GM12891 (cell line): ENCODE measurements at regions not wholly inside any gene's neighbourhood (a gene's known extent, or its start where the extent isn't known, plus 50 kb on each side); places are given as distances from the start of the nearest gene placed in this dataset.
A peak's percentile ranks its signal among the peaks of the same experiment; 100 is the strongest.
"Not testable (repeated sequence)": the region's sequence is repeated elsewhere in the genome, so short reads cannot be mapped to it uniquely, and the experiment has no call there.

ENCODE experiments used
- DNase-seq: peaks from one replicate; pipeline ENCODE4 v3.0.0; 2011; ENCODE audit warnings: low spot score; ENCODE audit not compliant: insufficient read length
- FAIRE-seq: peaks from 2 replicates; lab custom pipeline; 2011; peaks lifted over from hg19 to GRCh38; lab: Jason Lieb, UNC
- PAX5 ChIP-seq: IDR thresholded peaks from 2 replicates; pipeline ENCODE4 v1.6.1; 2011; ENCODE audit warnings: low read length, moderate library complexity, mild to moderate bottlenecking; ENCODE audit not compliant: insufficient read depth, severe bottlenecking
- POLR2A ChIP-seq: IDR thresholded peaks from 2 replicates; pipeline ENCODE4 v1.6.1; 2011; ENCODE audit warnings: low read depth, low read length, control low read depth
- POLR2AphosphoS5 ChIP-seq: IDR thresholded peaks from 2 replicates; pipeline ENCODE4 v1.6.1; 2011; ENCODE audit warnings: low read depth, low read length, control low read depth
- POU2F2 ChIP-seq: IDR thresholded peaks from 2 replicates; pipeline ENCODE4 v1.6.1; 2011; ENCODE audit warnings: low read depth, mild to moderate bottlenecking, control low read depth, low read length, moderate library complexity
- SPI1 ChIP-seq: IDR thresholded peaks from 2 replicates; pipeline ENCODE4 v1.6.1; 2011; ENCODE audit warnings: low read depth, low read length, control low read depth
- TAF1 ChIP-seq: IDR thresholded peaks from 2 replicates; pipeline ENCODE4 v1.6.1; 2011; ENCODE audit warnings: low read depth, low read length, control low read depth

DNA sequence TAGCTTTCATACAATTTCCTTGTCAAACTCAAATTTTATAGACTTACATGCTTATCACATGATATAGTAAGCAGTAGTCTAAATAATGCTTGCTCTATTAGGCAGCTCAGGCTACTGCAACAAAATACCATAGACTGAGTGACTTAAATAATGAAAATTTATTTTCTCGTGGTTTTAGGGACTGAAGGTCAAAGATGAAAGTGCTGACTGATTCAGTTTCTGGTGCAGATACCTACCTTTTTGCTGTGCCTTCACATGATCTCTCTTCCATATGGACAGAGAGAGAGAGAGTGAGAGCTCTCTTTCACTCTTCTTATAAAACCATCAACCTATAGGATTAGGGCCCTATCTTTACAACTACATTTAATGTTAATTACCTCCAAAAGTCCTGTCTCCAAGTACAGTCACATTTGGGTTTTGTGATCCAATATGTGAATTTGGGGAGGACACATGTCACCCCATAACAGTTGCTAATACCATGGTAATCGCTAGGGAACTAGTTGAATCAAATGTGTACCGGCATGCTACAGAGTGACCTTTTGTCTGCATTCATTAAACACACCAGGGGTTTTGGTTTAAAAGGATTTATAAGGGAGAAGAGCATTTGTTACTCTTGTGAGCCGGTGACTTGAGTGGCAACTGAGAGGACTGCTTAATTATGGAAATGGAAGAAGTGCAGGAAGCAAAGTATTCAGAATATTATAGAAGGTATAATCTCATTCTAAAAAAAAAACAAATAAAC is 723.4 kb upstream of the LRRTM4 start:
- TF ChIP-seq POU2F2 (no peak), POLR2AphosphoS5 (no peak), SPI1 (no peak), PAX5 (no peak), TAF1 (no peak), POLR2A (no peak)
- FAIRE-seq (no peak), DNase-seq (no peak)

DNA sequence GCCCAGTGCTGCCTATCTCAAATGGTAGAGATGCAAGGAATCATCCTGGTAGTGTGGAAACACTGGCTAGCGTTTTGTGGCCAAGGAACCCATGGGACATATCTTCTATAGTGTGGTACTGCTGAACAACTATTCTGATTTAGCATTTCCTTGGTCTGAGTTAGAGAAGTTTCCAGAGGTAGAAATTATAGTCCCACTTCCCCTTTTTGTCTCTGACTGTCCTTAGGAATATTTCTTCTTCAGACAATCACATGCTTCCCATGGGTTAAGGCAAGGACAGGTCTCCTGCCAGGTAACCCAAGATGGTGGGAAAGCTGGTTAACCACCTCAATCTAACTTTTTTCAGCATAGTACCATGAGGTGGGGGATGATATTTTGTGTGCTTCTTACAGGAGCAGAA is 729.5 kb upstream of the LRRTM4 start:
- DNase-seq: no peak
- TF ChIP-seq SPI1 (peak; percentile 44), POLR2A (no peak)
- FAIRE-seq: no peak

DNA sequence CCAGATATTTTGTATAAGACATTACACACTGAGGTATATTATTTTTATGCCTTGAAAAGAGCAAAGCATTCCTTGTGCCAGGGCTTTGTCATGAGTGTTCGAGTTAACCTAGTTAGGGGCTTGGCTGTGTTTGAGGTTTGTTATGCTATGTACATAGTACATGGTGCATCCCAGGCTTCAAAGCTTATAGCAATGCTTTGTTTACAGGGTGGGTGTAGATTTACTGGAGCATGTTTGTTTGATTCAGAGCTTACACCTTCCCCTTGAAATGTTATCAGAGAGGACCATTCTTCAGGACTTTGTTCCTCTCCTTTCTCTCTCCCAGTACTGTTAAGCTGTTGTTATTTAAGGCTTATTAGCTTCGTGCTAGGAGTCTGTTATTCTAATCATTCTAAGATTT is 738.7 kb upstream of the LRRTM4 start:
- no peak for FAIRE-seq
- TF ChIP-seq POLR2AphosphoS5: no peak
- TF ChIP-seq SPI1: no peak
- TF ChIP-seq PAX5: no peak
- TF ChIP-seq POLR2A: no peak
- no peak for TF ChIP-seq POU2F2
- no peak for TF ChIP-seq TAF1
- no peak for DNase-seq

DNA sequence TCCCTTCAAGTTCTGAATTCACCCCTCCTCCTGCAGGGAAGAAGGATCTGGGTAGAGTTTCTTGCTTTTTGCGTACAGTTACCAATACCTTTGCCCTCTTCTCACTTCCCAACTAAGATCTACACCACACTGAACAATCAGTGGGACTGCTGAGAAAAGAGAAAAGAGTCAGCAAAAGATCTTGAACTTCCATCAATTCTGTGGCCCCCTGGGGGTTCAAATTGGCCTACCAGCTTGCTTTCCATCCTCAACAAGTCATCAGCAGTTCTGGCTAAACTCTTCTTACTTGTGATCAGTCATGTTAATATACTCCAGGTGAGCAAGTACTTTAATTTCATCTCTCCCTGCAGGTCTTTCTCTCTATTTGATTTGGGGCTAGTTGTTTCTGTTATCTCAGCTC is 739.3 kb upstream of the LRRTM4 start:
- DNase-seq (no peak), FAIRE-seq (no peak)
- TF ChIP-seq POU2F2: no peak
- TF ChIP-seq TAF1: no peak
- TF ChIP-seq PAX5: no peak
- TF ChIP-seq POLR2AphosphoS5: no peak
- no peak for TF ChIP-seq POLR2A
- TF ChIP-seq SPI1: no peak

DNA sequence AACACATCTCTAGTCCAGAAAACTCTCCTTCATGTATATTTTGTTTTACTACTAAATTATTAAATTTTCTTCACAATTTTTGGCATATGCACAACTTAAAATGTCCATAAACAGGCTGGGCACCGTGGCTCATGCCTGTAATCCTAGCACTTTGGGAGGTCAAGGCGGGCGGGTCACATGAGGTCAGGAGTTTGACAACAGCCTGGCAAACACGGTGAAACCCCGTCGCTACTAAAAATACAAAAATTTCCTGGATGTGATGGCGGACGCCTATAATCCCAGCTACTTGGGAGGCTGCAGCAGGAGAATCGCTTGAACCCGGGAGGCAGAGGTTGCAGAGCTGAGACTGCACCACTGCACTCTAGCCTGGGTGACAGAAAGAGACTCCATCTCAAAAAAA is 739.9 kb upstream of the LRRTM4 start:
- not testable (repeated sequence) for DNase-seq

DNA sequence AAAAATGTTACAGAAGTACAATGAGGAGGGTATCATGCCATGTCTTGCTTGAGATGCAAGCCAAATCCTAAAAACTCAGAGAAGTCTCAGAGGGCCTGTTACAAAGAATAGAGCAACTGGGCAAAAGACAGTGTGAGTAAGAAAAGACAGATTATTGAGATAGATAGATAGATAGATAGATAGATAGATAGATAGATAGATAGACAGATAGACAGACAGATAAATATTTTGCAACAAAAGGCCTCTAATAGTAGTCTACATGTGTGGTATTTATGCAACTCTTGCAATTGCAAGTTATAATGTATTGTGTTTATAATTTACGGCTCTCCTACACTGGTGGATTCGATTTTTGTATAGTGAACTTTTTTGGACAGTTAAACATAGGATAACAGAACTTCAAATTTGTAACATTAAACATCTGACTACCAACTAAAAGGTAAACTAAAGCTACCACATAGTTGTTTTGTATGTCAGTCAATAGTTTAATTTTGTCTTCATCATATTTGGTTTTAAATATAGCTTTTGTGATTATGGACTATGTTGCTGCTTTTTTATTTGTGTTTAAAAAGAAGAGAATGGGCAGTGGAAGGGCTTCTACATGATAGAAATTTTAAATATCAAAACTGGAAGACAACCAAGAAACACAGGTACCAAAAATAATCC is 740.7 kb upstream of the LRRTM4 start:
- DNase-seq (no peak), FAIRE-seq (no peak)
- TF ChIP-seq SPI1: no peak
- no peak for TF ChIP-seq POLR2A
- no peak for TF ChIP-seq PAX5
- TF ChIP-seq POU2F2: no peak
- no peak for TF ChIP-seq POLR2AphosphoS5
- TF ChIP-seq TAF1: no peak

More for the DNA sequence above, 739.9 kb upstream of the LRRTM4 start:
- FAIRE-seq: not testable (repeated sequence)

DNA sequence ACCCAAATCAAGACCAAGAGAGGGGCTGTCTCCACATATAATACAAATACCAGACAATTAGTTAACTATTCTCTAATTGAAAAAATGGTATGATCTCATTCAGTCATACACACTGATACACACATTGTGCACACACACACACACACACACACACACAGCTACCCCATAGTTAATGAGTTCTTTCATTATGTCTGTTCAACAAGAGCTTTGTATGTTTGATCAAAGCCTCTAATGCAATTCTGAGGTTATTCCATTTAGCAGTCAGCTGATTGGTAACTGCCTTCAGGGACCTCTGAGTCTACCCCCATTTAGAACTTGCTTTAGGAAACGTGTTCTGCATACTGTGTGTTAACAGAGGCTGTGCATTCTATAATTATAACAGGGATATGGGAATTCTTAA is 741.4 kb upstream of the LRRTM4 start:
- no peak for FAIRE-seq
- TF ChIP-seq TAF1 (no peak), POLR2A (no peak), PAX5 (no peak), POU2F2 (no peak), SPI1 (no peak), POLR2AphosphoS5 (no peak)
- DNase-seq: no peak

DNA sequence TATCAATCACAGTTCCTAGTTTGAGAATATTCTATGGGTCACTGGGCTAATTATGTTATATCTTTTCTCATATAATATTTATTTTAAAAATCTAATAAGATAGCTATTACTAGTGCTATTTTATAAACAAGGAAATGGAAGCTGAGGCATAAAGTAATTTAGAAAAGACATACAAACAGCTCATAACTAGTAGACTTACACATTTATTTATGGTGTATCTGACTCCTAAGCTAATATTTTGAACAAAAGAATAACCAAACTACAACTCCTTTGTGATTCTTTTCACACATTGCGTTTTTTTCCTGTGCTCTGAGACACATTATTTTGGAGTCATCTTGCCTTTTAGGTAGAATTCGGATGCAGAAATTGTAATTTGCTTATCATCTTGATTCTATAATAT is 742.0 kb upstream of the LRRTM4 start:
- no peak for TF ChIP-seq POLR2A
- no peak for TF ChIP-seq SPI1
- TF ChIP-seq POLR2AphosphoS5: no peak
- no peak for TF ChIP-seq POU2F2
- TF ChIP-seq TAF1: no peak
- no peak for TF ChIP-seq PAX5
- FAIRE-seq: no peak
- DNase-seq: no peak

DNA sequence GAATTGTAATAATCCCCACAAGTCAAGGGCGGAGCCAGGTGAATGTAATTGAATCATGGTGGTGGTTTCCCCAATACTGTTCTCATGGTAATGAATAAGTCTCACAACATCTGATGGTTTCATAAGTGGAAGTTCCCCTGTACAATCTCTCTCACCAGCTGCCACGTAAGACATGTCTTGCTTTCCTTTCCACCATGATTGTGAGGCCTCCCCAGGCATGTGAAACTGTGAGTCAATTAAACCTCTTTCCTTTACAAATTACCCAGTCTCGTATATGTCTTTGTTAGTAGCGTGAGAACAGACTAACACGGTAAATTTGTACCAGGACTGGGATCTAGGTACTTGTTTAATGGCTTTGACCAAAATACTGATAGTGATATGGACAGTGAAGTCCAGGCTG is 744.3 kb upstream of the REG3G start:
- TF ChIP-seq PAX5 (no peak), POLR2AphosphoS5 (no peak), TAF1 (no peak), POU2F2 (no peak), SPI1 (no peak), POLR2A (no peak)
- FAIRE-seq (no peak), DNase-seq (no peak)

DNA sequence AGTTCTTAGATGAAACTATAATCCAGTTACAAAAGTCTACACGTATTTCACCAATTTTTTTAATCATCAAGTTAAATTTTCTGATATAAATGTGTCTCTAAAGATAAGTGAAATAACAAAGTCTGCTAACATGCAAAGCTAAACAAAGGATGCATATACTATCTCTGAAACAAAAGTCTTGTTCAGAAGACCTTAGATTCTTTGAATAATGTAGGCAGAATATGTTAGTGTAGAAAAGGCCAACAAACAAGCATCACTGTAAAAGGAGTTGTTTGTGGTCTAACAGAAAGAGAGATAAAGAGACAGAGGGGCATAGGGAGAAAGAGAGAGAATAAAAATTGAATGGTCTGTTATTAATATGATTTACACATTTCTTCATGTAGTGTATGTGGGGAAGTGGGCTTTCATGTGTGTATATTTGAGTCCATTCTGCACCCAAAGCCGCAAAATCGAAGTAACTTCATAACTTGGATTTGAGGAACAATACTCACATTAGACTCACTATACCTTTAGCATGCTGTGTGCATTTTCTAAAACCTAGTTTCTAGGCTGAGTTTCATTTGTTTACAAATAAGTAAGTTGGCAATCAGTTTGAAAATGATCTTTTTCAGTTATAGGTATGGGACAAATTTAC is 734.8 kb upstream of the REG3G start:
- no peak for TF ChIP-seq PAX5
- no peak for TF ChIP-seq POU2F2
- TF ChIP-seq TAF1: no peak
- TF ChIP-seq POLR2A: no peak
- TF ChIP-seq POLR2AphosphoS5: no peak
- TF ChIP-seq SPI1: no peak
- FAIRE-seq (no peak), DNase-seq (no peak)
